GM19351 (cell line): ENCODE measurements at regions not wholly inside any gene's neighbourhood (a gene's known extent, or its start where the extent isn't known, plus 50 kb on each side); places are given as distances from the start of the nearest gene placed in this dataset.

Experiments
- ATAC-seq: cut with Tn5 transposase; IDR thresholded peaks from one replicate; pipeline ENCODE4 v1.9.1; 2021; ENCODE audit warnings: mild to moderate bottlenecking, moderate library complexity; ENCODE audit not compliant: unreplicated experiment

DNA sequence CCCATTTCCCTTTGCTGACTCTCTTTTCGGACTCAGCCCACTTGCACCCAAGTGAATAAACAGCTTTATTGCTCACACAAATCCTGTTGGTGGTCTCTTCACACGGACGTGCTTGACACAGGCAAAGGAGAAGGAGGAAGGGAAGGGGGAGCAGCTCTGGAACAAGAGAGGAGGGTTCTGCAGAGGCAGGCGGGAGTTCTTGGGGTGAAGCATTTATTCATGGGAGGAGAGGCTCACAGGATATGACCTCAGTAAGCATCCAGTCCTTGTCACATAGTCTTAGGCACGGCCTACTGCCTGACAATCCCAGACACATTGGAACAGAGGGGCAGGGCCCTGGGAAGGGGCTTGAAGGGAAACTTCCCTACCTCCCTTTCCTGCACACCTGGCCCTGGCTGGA, 171.7 kb upstream of the HS6ST1 start:
- ATAC-seq = no peak

DNA sequence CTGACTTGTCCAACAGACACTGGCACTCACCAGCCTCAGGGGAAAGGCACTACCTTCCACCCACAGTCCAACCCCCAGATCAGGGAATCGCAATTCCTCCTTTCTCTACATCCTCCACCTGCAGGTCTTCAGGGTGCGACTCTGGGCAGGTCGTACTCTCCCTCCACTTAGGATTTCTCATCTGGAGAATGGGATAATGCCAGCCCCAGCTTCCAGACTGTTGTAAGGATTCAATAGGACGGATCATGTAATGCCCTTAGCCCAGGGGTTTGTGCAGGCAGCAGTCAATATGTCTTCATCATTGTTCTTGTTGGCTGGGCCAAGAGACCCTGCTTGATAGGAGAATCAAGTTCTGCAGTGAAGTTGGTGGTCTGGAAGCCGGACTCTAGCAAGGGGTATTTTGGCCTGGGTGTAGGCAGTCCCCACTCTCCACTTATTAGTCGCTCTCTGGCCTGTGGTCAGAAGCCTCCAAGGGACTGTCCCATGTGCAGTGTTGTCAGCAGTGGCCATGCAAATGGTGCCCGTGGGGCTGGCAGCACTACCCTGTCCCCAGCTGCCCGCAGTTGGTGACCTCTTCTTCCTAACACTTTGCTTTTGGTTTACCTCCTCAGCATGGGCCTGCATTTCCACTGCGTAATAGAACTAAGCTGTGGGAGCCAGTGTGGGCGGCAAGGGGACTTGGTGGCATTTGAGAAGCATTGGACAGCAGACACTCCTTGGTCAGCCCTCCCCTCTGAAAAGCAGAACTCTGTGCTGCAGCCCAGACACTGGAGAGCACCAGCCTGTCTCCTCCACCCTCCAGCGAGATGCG, 172.4 kb upstream of the HS6ST1 start:
- no peak for ATAC-seq

DNA sequence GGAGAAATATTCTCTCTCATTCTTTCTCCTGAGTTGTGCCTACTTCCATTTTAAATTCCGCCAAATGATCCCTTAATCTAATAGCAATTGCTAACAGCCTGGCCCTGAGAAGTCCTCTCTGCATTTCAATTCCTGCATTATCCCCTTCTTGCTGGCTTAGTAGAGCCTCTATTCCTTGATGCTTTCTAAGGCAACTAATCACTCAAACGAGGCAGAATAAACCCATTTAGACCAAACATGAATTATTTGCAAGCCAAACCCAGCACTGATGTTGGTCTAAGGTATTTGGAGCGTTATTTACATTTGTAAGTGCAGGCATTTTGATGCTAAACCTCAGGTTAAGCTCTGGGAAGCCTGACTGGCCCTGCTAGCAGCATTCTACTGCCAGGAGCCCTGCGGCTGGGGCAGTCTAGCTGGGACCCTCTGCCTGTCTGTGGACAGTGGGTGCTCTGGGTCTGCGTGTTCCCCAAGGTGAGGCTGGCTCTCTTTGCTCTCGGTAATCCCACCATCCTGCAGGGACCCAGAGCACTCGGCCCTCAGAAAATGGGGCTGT, 173.1 kb upstream of the HS6ST1 start:
- no peak for ATAC-seq

DNA sequence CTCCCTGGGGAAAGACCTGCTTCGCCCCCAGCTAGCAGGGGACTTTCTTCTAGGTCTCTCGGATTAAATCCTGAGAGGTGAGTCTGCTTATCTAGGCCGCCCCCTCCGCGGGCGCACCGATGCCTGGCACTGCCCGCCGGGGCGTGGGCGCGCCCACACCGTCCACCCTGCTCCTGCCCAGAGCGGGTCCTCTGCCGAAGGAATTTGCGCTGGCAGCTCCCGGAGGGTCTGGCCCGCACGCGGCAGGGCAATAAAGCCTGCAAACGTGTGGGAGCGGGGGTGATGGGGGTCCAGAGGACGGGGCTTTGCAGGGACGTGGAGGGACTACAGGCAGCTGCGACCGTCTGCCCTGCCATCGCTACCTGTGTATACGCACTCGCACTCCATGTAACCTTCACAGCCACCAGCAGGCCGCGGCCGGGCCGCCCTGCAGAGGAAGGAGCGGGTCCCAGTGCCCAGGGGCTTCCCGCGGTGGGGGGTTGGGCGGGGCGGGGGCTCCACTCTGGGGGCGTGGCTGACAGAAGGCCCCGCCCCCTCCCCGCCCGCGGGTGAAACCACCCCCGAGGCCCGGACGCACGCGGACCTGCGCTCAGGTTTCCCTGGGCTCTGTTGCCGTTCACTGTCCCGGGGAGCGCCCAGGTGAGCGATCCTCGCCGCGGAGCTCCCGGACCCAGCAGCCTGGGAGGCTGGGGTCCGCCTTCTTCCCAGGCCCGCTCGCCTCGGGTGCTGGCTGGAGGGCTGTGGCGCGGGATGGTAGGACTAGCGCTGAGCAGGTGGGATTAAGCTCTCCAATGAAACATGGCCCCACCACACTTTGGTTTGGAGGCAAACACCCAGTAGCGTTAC, 174.5 kb upstream of the HS6ST1 start:
- no peak for ATAC-seq

DNA sequence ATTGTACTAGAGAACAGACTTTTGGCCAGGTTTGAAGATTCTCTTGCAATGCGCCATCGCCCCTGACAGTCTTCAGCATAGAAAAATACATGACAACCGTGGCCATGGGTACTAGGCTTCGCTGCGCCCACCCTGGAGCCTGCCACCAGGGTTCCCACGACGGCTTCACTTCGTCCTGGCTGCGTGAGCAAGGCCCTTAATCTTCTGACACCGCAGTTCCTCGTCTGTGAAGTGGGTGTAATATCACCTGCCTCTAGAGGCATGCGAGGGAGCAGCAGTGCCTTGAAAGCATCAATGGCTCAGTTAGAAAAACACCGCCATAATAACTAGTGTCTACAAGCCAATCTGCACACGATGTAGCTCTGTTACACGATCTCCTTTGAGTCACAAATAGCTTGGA, 175.2 kb upstream of the HS6ST1 start:
- ATAC-seq = no peak

DNA sequence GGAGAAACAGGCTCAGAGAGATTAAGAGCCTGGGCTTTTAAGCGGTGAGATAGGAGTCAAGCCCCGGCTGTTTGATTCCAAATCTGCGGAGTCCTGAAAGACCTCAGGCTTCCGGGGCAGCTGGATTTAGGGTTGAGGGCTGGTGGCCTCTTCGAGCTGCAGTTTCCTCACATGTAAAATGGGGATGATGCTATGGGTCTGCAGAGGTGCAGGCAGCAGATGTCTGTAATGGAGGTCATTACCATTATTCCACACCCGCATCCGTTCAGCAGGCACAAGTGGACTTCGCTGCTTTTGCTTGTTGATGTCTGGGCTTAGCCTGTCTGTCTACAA, 175.6 kb upstream of the HS6ST1 start:
- ATAC-seq = no peak

DNA sequence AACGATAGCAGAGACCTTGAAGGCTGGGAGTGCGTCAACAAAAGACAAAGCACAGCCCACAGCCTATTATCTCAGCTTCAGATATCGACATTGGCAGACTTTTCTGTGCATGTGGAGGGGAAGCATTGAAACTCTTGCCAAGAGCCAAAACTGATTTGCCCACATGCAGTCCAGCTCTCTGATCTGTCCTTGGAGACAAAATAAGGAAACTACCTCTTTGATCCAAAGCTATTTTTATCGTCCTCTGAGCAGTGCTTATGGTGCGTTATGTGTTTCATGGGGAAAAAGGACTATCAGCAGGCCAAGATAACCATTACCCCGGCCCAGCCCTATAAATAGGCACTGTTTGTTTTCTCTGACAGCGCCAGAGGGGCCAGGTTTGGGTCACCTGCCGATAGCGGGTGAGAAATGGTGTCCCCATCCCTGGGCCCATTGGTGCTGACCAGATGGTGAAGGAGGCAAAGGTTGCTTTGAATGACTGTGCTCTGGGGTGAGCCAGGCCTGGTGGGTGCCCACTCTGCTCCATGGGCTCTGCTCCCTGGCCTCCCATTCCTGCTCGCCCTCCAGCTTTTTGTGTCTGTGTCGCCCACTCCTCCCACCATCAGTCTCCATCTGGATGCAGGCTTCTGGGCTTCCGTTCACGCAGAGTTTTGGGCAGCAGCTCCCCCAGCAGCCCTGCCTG, 176.1 kb upstream of the HS6ST1 start:
- ATAC-seq = no peak

DNA sequence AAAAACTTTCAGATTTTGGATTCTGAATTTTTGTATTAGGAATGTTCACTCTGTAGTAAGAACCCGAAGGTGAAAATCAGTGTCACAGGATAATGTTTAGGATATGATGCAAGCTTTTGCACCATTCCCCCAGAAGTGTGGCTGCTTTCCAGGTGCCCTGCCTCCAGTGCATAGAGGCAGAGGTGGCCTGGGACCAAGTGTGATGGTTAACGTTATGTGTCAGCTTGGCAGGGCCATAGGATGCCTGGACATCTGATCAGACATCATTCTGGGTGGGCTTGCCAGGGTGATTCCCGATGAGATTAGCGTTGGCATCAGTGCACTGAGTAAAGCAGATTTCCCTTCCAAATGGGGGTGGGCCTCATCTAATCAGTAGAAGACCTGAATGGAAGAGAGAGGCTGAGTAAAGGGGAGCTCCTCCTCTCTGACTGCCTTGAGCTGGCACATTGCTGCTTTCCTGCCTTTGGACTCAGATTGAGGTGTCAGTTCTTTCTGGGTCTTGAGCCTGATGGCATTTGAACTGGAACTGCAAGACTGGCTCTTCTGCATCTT, 177.4 kb upstream of the HS6ST1 start:
- no peak for ATAC-seq

DNA sequence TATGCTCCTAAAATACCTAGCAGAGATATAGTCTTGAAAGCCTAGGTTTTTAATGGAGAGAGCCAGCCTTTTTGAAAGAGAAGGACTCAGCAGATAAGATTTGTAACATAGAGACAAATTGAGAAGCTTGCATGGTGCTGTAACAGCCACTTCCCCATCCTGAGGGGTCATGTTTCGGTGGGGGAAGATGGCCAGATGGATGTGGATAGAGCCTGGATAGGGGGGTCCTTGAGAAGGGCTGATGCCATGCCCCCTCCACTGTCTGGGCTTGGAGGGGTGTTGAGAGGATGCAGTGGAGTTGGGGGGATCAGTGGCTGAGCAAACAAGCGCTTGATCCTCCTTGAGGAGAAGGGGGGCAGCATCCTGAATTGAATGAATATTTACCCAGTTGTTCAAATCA, 178.0 kb upstream of the HS6ST1 start:
- no peak for ATAC-seq

DNA sequence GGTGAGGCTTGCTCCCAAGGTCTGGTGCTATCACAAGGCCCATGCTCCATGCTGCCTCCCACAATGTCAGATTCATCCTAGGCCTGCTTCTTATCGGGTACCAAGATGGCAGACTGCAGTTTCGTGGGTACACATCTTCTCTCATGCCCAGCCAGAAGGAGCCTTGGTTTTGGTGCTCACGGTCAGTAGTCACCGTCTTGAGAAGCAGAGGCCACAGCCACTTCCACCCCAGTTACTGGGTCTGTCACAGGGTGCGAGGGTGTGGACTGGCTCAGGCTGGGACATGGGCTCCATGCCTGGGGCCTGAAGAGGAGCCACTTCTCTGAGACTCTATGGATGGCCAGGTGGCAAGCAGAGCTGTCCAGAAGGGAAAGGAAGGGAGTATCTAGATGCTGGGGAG, 178.8 kb upstream of the HS6ST1 start:
- ATAC-seq = no peak

DNA sequence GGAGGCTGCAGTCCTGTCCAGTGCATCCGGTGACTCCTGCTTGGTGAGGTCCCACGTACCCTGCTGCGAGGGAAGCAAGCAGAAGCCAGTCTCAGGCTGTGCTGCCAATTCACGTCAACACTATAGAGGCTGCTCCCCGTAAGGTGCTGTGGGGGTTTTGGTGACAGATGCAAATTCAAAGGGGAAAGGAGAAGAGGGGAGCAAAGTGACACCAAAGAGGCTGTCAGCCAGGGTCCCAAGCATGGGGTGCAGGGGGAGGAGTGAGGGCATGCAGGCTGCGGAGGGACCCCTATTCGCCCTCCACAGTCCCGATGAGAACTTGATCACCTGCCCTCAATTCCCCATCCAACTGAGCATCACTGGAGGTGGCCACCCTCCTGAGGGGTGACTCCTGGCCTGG, 179.4 kb upstream of the HS6ST1 start:
- ATAC-seq = no peak

DNA sequence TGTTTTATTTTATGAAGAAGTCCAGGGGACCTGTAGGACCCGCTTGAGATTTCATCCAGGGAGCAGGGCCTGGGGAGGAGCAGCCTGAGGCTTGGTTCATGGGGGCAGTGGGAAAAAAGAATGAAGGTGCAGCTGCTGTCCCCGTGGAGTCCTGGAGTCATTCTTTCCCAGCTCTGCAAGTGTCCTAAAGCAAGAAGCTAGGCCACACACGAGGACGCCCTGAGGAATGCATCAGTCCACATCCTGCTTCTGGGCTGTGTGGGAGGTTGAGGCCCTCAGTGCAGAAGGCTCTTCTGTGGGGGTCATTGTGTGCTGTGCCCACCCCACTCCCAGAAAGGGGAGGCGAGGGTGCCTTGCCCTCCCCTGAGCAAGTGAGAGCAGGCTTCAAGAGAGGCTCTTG, 179.9 kb upstream of the HS6ST1 start:
- ATAC-seq = no peak

DNA sequence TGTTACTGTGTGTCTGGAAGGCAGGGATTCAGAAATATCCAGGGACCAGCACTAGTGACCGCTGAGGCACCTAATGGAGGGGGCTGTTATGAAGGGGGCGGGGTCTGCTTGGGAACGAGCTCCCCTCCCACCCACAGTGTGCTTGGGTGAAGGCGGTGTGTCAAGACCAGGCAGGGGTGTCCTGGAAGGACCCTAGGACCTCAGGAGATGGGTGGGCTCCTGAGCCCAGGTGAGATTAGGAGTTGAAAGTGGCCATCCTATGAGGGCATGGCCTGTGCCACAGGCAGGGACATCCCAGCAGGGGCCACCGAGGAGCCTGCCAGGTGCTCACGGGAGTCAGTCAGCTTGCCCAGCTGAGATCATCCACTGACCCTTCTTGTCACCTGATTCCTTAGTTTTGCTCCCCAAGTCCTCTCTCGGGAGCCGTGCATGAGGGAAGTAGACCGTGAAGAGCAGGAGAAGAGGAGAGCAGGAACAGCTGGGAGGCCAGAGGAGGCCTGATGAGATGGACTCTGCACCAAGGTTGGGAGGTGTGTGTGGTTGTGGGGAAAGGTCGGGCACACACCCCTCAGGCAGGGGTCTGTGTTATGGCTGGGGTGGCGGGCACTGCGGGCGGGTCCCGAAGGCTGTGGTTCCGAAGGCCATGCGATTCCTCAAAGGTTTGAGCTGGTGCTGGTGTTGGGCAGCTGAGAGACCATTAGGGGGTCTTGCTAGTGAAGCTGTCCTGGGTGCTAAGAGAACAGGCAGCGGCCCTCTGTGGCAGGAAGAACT, 180.9 kb upstream of the HS6ST1 start:
- no peak for ATAC-seq

DNA sequence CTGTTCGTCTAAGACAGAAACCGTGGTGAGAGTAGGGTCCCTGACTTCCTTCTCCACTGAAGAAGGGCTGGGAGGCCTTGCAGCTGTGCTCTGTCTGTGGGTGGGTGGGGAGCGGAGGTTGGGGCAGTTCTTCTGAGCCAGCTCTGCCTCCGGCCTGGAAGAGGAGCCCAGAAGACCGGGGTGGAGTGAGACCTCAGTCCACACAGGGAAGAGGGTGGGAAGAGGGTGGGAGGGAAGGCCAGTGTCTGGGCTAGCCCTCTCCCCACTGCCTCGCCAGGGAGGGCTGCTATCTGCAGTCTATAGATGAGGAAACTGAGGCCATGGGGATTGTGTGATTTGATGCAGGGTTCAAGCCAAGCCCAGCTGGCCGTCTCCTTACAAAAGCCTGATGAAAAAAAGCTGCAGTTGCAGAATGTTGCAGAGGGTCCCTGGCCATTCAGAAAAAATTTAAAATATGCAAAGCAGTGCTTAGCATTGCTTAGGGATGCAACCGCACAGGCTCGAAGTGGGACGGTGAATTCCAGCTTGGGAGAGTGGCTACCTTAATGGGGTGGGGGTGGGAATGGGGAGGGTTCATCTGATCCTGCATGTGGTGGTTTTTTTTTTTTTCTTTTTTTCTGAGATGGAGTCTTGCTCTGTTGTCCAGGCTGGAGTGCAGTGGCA, 181.6 kb upstream of the HS6ST1 start:
- ATAC-seq = no peak

DNA sequence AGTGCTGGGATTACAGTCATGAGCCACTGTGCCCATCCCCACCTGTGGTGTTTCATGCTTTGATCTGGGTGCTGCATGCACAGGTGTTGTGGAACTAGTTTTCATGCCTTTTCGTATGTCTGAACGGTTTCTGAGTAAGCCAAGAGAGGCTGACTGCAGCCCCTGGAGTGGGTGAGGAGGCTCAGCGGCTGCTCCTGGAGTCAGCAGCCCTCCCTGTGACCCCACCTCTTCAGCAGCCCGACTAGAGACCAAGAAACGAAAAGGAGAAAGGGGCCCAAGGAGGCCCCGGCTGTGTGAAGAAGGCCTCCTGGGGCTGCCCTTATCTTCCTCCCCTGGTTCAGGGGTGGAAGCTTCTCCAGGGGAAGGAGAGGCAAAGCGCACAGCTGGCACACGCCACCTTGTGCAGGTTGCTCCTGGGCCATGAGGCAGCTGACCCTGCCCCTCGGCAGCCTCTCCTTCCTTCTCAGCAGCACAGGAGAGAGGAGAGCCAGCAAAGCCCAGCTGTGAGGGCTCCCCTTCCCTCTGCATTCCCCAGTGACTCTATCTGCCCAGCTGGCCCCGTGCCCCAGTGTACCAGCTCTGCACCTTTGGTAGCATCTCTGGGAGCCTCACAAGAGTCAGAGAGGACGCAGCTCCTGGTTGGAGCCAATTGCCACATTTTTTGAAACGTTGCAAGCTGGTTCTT, 182.5 kb upstream of the HS6ST1 start:
- no peak for ATAC-seq

DNA sequence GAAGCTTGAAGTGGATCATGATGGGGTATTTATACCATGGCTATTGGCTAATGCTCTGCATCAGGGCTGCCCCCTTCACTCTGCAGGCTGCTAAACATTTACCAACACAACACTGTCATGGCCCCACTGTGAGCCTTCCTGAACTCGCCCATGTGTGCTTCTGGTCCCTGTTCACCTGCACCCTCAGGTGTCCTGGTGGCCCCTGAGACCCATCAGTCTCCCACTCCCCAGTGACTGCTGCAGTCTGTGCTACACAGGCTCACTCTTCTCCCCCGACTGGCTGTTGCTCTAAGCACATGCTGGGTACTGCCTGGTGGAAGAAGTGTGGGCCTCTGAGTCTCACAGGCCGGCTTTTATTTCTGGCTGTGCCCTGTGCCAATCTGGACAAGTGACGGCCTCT, 183.0 kb upstream of the HS6ST1 start:
- ATAC-seq = no peak

DNA sequence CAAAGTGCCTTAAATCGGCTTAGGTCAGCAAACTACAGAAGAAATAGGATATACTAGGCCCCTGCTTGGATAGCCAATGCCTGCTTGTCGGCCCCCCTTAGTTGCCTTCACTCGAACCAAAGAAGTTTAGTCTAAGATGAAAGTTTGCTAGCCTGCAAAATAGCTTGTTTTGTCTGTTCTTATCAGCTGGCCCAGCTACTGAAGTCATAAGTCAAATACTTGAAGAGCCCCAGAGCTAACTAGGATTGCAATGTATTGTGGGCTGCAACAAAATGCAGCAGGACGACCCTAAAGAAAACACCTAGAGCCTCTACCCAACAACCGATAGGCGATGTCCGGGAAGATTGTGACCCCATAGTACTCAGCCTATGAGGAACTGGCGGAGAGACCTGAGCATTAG, 183.5 kb upstream of the HS6ST1 start:
- ATAC-seq = no peak

DNA sequence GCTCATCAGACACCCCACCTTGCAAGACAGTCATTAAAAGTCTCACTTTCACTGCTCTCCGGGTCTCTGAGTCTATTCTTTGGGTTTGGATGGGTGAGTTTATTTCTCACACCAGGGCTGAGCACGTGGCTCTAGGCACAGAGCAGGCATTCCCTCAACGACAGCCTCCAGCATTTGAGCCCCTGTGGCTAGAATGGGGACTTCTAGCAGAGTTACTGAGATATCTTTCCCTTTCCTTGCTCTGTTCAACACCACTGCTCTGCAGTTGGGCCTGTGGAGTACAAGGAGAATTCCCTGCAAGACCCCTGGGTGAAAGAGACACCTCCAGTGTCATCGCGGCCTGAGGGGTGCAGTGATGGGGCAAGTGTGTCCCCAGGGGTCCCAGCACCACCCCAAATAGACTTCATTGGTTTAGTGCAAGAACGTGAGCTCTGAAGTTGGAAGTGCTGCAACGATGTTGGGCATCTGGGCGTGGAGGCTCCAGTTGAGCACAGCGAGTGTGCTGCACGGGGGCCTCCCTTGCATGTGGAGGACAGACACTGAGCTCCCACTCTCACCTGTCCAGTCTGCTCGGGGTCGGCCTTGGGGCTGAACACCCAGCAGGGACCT, 184.1 kb upstream of the HS6ST1 start:
- ATAC-seq = no peak
